ENCODE measurements at regions not wholly inside any gene's neighbourhood (a gene's known extent, or its start where the extent isn't known, plus 50 kb on each side); places are given as distances from the start of the nearest gene placed in this dataset.

DNA sequence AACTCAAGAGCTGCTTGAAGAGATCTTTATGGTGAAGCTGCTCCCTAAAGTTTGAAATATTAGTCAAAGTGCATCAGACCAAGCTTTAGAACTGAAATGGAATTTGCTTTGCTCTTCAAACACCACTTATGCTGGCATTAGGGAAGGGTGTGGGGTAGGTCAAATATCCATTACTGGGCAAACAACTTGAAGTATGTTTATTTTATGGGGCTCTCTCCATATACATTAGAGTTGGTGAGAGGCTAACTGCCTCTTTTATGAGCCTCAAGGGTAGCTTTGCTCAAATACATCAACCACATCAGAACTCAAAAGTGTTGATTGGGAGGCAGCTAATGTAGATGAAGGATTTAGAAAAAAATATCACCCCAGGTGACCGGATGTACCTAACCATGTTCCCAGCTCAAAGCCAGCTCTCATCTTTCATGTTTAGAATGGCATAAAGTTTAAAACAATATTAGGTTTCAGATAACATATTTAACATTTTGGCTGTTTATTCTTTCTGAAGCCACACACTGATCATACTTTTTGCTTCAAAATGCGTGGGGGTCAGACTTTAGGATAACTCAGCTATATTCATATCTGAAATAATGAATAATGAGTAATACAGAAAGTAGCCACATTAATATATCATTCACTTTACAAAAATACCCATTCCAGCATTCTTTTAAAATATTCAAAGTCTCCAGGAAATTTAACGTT, 318.6 kb downstream of the PTEN start:
- no peak for TF ChIP-seq EZH2 (IDR thresholded peaks at IDR 0.05; ENCODE audit: borderline replicate concordance, low read depth, low read length, poor library complexity, severe bottlenecking)
- TF ChIP-seq, protein P1, sequence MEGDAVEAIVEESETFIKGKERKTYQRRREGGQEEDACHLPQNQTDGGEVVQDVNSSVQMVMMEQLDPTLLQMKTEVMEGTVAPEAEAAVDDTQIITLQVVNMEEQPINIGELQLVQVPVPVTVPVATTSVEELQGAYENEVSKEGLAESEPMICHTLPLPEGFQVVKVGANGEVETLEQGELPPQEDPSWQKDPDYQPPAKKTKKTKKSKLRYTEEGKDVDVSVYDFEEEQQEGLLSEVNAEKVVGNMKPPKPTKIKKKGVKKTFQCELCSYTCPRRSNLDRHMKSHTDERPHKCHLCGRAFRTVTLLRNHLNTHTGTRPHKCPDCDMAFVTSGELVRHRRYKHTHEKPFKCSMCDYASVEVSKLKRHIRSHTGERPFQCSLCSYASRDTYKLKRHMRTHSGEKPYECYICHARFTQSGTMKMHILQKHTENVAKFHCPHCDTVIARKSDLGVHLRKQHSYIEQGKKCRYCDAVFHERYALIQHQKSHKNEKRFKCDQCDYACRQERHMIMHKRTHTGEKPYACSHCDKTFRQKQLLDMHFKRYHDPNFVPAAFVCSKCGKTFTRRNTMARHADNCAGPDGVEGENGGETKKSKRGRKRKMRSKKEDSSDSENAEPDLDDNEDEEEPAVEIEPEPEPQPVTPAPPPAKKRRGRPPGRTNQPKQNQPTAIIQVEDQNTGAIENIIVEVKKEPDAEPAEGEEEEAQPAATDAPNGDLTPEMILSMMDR (conservative IDR thresholded peaks at IDR 0.05; ENCODE audit: low read depth, low read length): no peak

Measured in A673 (cell line).